ENCODE measurements at regions not wholly inside any gene's neighbourhood (a gene's known extent, or its start where the extent isn't known, plus 50 kb on each side); places are given as distances from the start of the nearest gene placed in this dataset.

GRCh38 chr3:27848826-27849225, 126.7 kb upstream of the EOMES start:
- Histone ChIP-seq H2AFZ (ENCODE audit: control insufficient read depth, low read length) (no peak overlapping the region), H3K9ac (ENCODE audit: control insufficient read depth, extremely low read depth, insufficient read depth, low read length) (no peak overlapping the region), H3K4me3 (ENCODE audit: control insufficient read depth in 2 of 3, extremely low read depth in 1 of 3, insufficient read depth in 2 of 3, low read depth in 1 of 3, low read length in 3 of 3) (no peak overlapping the region), H3K79me2 (ENCODE audit: control insufficient read depth, insufficient read depth, low read length) (no peaks in the 10 kb centered on the region), H3K9me1 (ENCODE audit: control insufficient read depth, extremely low read depth, insufficient read depth, low read length) (no peaks in the 10 kb centered on the region), H3K36me3 (ENCODE audit: control insufficient read depth in 2 of 2, extremely low read depth in 1 of 2, insufficient read depth in 2 of 2, low read length in 2 of 2) (no peaks in the 10 kb centered on the region), H3K4me1 (ENCODE audit: control insufficient read depth, extremely low read depth, insufficient read depth, low read length) (no peaks in the 10 kb centered on the region), H4K20me1 (ENCODE audit: control insufficient read depth, extremely low read depth, insufficient read depth, low read length) (no peaks in the 10 kb centered on the region), H3K4me2 (ENCODE audit: control insufficient read depth, extremely low read depth, insufficient read depth, low read depth, low read length) (no peak overlapping the region), H3K9me3 (ENCODE audit: control insufficient read depth, low read depth, low read length) (no peaks in the 10 kb centered on the region), H3K27me3 (ENCODE audit: control insufficient read depth, extremely low read depth, insufficient read depth, low read length) (no peaks in the 10 kb centered on the region), H3K27ac (ENCODE audit: control insufficient read depth, insufficient read depth, low read length) (no peak overlapping the region)
- TF ChIP-seq EZH2 (IDR thresholded peaks at IDR 0.05; ENCODE audit: low read length), result no peak
- dilution Hi-C loops (cut with MboI; ENCODE audit: extremely low pct_ligation_motif_present, low sequenced_read_pairs), result no loop called here
- no peak for DNase-seq (ENCODE audit: low read depth, low spot score)
- no peak for FAIRE-seq

DNA sequence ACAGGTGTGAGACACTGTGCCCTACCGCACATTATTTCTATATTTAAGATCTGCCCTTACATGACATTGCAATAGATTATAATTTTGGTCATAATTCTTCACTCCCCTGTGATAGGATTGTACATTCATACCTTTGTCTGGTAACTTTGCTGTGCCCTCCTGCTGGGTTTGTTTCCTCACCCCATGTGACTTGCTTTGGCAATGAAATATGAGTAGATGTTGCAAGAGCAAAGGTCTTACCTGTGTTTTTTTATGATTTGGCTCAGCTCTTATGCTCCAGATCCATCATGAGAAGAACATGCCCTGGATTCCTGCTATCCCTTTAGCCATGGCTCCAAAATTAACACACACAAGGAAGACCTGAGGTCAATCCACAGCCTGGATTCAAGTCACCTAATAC, 137.7 kb upstream of the EOMES start:
- no peak overlapping the region for H3K9ac ChIP-seq (ENCODE audit: control insufficient read depth, extremely low read depth, insufficient read depth, low read length)
- no peak for FAIRE-seq

More for the DNA sequence above, 137.7 kb upstream of the EOMES start:
- Histone ChIP-seq H2AFZ (ENCODE audit: control insufficient read depth, low read length) (no peak overlapping the region), H3K27ac (ENCODE audit: control insufficient read depth, insufficient read depth, low read length) (no peak overlapping the region), H3K9me3 (ENCODE audit: control insufficient read depth, low read depth, low read length) (no peaks in the 10 kb centered on the region), H3K27me3 (ENCODE audit: control insufficient read depth, extremely low read depth, insufficient read depth, low read length) (no peaks in the 10 kb centered on the region), H3K9me1 (ENCODE audit: control insufficient read depth, extremely low read depth, insufficient read depth, low read length) (no peaks in the 10 kb centered on the region), H3K4me2 (ENCODE audit: control insufficient read depth, extremely low read depth, insufficient read depth, low read depth, low read length) (no peak overlapping the region), H3K79me2 (ENCODE audit: control insufficient read depth, insufficient read depth, low read length) (no peaks in the 10 kb centered on the region), H3K36me3 (ENCODE audit: control insufficient read depth in 2 of 2, extremely low read depth in 1 of 2, insufficient read depth in 2 of 2, low read length in 2 of 2) (no peaks in the 10 kb centered on the region), H3K4me1 (ENCODE audit: control insufficient read depth, extremely low read depth, insufficient read depth, low read length) (no peaks in the 10 kb centered on the region), H3K4me3 (ENCODE audit: control insufficient read depth in 2 of 3, extremely low read depth in 1 of 3, insufficient read depth in 2 of 3, low read depth in 1 of 3, low read length in 3 of 3) (no peak overlapping the region), H4K20me1 (ENCODE audit: control insufficient read depth, extremely low read depth, insufficient read depth, low read length) (no peaks in the 10 kb centered on the region)
- dilution Hi-C loops (cut with MboI; ENCODE audit: extremely low pct_ligation_motif_present, low sequenced_read_pairs), result no loop called here
- TF ChIP-seq, protein P1, sequence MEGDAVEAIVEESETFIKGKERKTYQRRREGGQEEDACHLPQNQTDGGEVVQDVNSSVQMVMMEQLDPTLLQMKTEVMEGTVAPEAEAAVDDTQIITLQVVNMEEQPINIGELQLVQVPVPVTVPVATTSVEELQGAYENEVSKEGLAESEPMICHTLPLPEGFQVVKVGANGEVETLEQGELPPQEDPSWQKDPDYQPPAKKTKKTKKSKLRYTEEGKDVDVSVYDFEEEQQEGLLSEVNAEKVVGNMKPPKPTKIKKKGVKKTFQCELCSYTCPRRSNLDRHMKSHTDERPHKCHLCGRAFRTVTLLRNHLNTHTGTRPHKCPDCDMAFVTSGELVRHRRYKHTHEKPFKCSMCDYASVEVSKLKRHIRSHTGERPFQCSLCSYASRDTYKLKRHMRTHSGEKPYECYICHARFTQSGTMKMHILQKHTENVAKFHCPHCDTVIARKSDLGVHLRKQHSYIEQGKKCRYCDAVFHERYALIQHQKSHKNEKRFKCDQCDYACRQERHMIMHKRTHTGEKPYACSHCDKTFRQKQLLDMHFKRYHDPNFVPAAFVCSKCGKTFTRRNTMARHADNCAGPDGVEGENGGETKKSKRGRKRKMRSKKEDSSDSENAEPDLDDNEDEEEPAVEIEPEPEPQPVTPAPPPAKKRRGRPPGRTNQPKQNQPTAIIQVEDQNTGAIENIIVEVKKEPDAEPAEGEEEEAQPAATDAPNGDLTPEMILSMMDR (optimal IDR thresholded peaks at IDR 0.05 in 1 of 3, IDR thresholded peaks at IDR 0.05 in 1 of 3, conservative IDR thresholded peaks at IDR 0.05 in 1 of 3; ENCODE audit: extremely low read depth in 1 of 3, insufficient read depth in 2 of 3, low read length in 3 of 3), result no peak
- no peak for TF ChIP-seq EZH2 (IDR thresholded peaks at IDR 0.05; ENCODE audit: low read length)
- no peak for DNase-seq (ENCODE audit: low read depth, low spot score)

Measured in keratinocyte (primary cell).